H1 (cell line): ENCODE measurements at regions not wholly inside any gene's neighbourhood (a gene's known extent, or its start where the extent isn't known, plus 50 kb on each side); places are given as distances from the start of the nearest gene placed in this dataset.
A peak's percentile ranks its signal among the peaks of the same experiment; 100 is the strongest.

Source experiments
- CTCF ChIA-PET: fragments of 300-600 bp; sonication (Branson Sonifier 250); formaldehyde crosslinking; loops from one replicate; lab custom pipeline; 2021; ENCODE audit not compliant: partially characterized antibody; lab: Charles Lee
- POLR2A ChIA-PET: fragments of 300-600 bp; sonication (Branson Sonifier 250); formaldehyde crosslinking; loops from one replicate; lab custom pipeline; 2021; ENCODE audit warnings: inconsistent platforms; ENCODE audit not compliant: partially characterized antibody; lab: Charles Lee
- DNase-seq, 2 experiments: peaks; one replicate each; pipeline versions ENCODE4 v3.0.0 to v3.0.0-alpha.2; 2010 to 2022; ENCODE audit warnings: low spot score in 2 of 2, low read depth in 1 of 2, mixed read lengths in 1 of 2
- FAIRE-seq: peaks from 2 replicates; lab custom pipeline; 2011; peaks lifted over from hg19 to GRCh38; lab: Jason Lieb, UNC
- H2AFZ ChIP-seq: 2 replicates; pipeline ENCODE4 v1.8.1; 2012; ENCODE audit warnings: low read length, inconsistent platforms
- H2AK5ac ChIP-seq: 2 replicates; pipeline ENCODE4 v1.6.1; 2013; ENCODE audit warnings: low read depth, low read length
- H2BK120ac ChIP-seq: replicated peaks from 2 replicates; pipeline ENCODE3; 2013; ENCODE audit warnings: low read depth, low read length, inconsistent platforms
- H2BK12ac ChIP-seq: 2 replicates; pipeline ENCODE4 v1.6.1; 2013; ENCODE audit warnings: low read depth, low read length
- H2BK15ac ChIP-seq: 2 replicates; pipeline ENCODE4 v1.6.1; 2013; ENCODE audit warnings: low read length
- H2BK20ac ChIP-seq: 2 replicates; pipeline ENCODE4 v1.6.1; 2013; ENCODE audit warnings: low read length
- H2BK5ac ChIP-seq: 2 replicates; pipeline ENCODE4 v1.6.1; 2013; ENCODE audit warnings: low read depth, low read length
- H3K14ac ChIP-seq: 2 replicates; pipeline ENCODE4 v1.6.1; 2013; ENCODE audit warnings: inconsistent platforms; ENCODE audit not compliant: insufficient read length
- H3K18ac ChIP-seq: 2 replicates; pipeline ENCODE4 v1.6.1; 2013; ENCODE audit warnings: low read length; ENCODE audit errors: extremely low read depth
- H3K23ac ChIP-seq: 2 replicates; pipeline ENCODE4 v1.6.1; 2013; ENCODE audit warnings: inconsistent platforms; ENCODE audit not compliant: insufficient read length
- H3K23me2 ChIP-seq: 2 replicates; pipeline ENCODE4 v1.6.1; 2013; ENCODE audit warnings: low read depth, low read length
- H3K27ac ChIP-seq: 2 replicates; pipeline ENCODE4 v1.6.1; 2011; ENCODE audit warnings: low read depth, low read length, inconsistent platforms
- H3K27me3 ChIP-seq, 4 experiments: replicated peaks in 1 of 4; 1 replicate in 1 of 4; 2 replicates in 3 of 4; pipeline versions ENCODE4 v1.6.1 to v1.8.1; 2011 to 2013; ENCODE audit warnings: low read length in 3 of 4, mild to moderate bottlenecking in 3 of 4, inconsistent platforms in 2 of 4, mixed read lengths in 2 of 4, moderate library complexity in 1 of 4; ENCODE audit not compliant: control insufficient read depth in 3 of 4, insufficient read depth in 3 of 4; ENCODE audit errors: extremely low read depth in 1 of 4
- H3K36me3 ChIP-seq, 4 experiments: 2 replicates each; pipeline versions ENCODE4 v1.6.1 to v1.8.1; 2011 to 2013; ENCODE audit warnings: mild to moderate bottlenecking in 4 of 4, low read length in 3 of 4, moderate library complexity in 2 of 4, control low read depth in 1 of 4, inconsistent platforms in 1 of 4; ENCODE audit not compliant: insufficient read depth in 4 of 4, control insufficient read depth in 2 of 4
- H3K4ac ChIP-seq: replicated peaks from 2 replicates; pipeline ENCODE3; 2013; ENCODE audit warnings: low read length, low read depth, mixed read lengths, inconsistent platforms; ENCODE audit not compliant: insufficient read length
- H3K4me1 ChIP-seq, 4 experiments: replicated peaks in 1 of 4; 1 replicate in 1 of 4; 2 replicates in 3 of 4; pipeline versions ENCODE4 v1.6.1 to v1.8.1; 2011 to 2013; ENCODE audit warnings: low read length in 3 of 4, inconsistent platforms in 2 of 4, mixed read lengths in 1 of 4; ENCODE audit not compliant: insufficient read depth in 4 of 4, control insufficient read depth in 3 of 4
- H3K4me2 ChIP-seq, 2 experiments: 2 replicates each; pipeline versions ENCODE4 v1.6.1 to v1.8.1; 2011 to 2013; ENCODE audit warnings: low read depth in 2 of 2, low read length in 2 of 2, control low read depth in 1 of 2, inconsistent platforms in 1 of 2, mild to moderate bottlenecking in 1 of 2; ENCODE audit not compliant: insufficient read depth in 1 of 2
- H3K4me3 ChIP-seq, 4 experiments: fragments of 200-600, 300-600 bp in 1 of 4; sonication (generic), shearing (Covaris generic), sonication (Bioruptor Twin) in 1 of 4; 2 replicates each; pipeline versions ENCODE4 v1.5.1 to v1.8.1; 2011 to 2016; ENCODE audit warnings: low read length in 4 of 4, low read depth in 3 of 4, control low read depth in 2 of 4, inconsistent platforms in 2 of 4, mild to moderate bottlenecking in 2 of 4, mixed read lengths in 1 of 4, moderate library complexity in 1 of 4; ENCODE audit not compliant: insufficient read depth in 2 of 4; ENCODE audit errors: extremely low read depth in 1 of 4
- H3K56ac ChIP-seq: replicated peaks from 2 replicates; pipeline ENCODE3; 2013; ENCODE audit warnings: low read depth, mild to moderate bottlenecking, mixed read lengths, low read length, inconsistent platforms; ENCODE audit not compliant: insufficient read length
- H3K79me1 ChIP-seq: 2 replicates; pipeline ENCODE4 v1.6.1; 2013; ENCODE audit warnings: low read depth, low read length, control low read depth
- H3K79me2 ChIP-seq, 2 experiments: 2 replicates each; pipeline versions ENCODE4 v1.6.1 to v1.8.1; 2012 to 2013; ENCODE audit warnings: low read length in 2 of 2, mild to moderate bottlenecking in 2 of 2, inconsistent platforms in 1 of 2; ENCODE audit not compliant: insufficient read depth in 2 of 2, control insufficient read depth in 1 of 2
- H3K9ac ChIP-seq, 4 experiments: replicated peaks in 1 of 4; 1 replicate in 1 of 4; 2 replicates in 3 of 4; pipeline versions ENCODE4 v1.6.1 to v1.8.1; 2011 to 2013; ENCODE audit warnings: low read depth in 3 of 4, low read length in 3 of 4, control low read depth in 2 of 4, mild to moderate bottlenecking in 2 of 4, moderate library complexity in 2 of 4, inconsistent platforms in 1 of 4; ENCODE audit errors: extremely low read depth in 1 of 4
- H3K9me3 ChIP-seq, 2 experiments: 2 replicates each; pipeline versions ENCODE4 v1.6.1 to v1.8.1; 2012 to 2013; ENCODE audit warnings: mild to moderate bottlenecking in 2 of 2, moderate library complexity in 2 of 2, control low read depth in 1 of 2, inconsistent platforms in 1 of 2, low read depth in 1 of 2, low read length in 1 of 2, mixed read lengths in 1 of 2; ENCODE audit not compliant: insufficient read depth in 2 of 2
- H4K20me1 ChIP-seq, 2 experiments: replicated peaks in 1 of 2; 2 replicates each; pipeline versions ENCODE3 to v1.8.1; 2011 to 2013; ENCODE audit warnings: inconsistent platforms in 2 of 2, low read length in 2 of 2, mild to moderate bottlenecking in 1 of 2; ENCODE audit not compliant: insufficient read depth in 2 of 2, control insufficient read depth in 1 of 2
- H4K5ac ChIP-seq: 2 replicates; pipeline ENCODE4 v1.6.1; 2013; ENCODE audit warnings: low read length, low read depth, mixed read lengths, inconsistent platforms; ENCODE audit not compliant: insufficient read length
- H4K8ac ChIP-seq: 2 replicates; pipeline ENCODE4 v1.8.0; 2013; ENCODE audit warnings: mild to moderate bottlenecking, moderate library complexity, low read length, inconsistent platforms; ENCODE audit not compliant: insufficient read depth; ENCODE audit errors: extremely low read depth
- H4K91ac ChIP-seq: replicated peaks from 2 replicates; pipeline ENCODE3; 2013; ENCODE audit warnings: low read length, mixed read lengths, inconsistent platforms; ENCODE audit not compliant: insufficient read length
- CEBPB ChIP-seq: IDR thresholded peaks from 2 replicates; pipeline ENCODE4 v1.6.1; 2012; ENCODE audit warnings: low read depth, low read length
- CREB1 ChIP-seq: IDR thresholded peaks from 2 replicates; pipeline ENCODE4 v1.6.1; 2012; ENCODE audit warnings: inconsistent platforms
- GTF2F1 ChIP-seq: IDR thresholded peaks from 2 replicates; pipeline ENCODE4 v1.6.1; 2012; ENCODE audit warnings: low read depth, low read length, improper control_type of control experiment, borderline replicate concordance
- WGBS, 2 experiments: shearing (Covaris generic) in 1 of 2; methylation state at CpG; one replicate each; pipeline versions ENCODE4 v1.1.6 to v1.1.7; 2013 to 2015; ENCODE audit warnings: low lambda C conversion rate in 2 of 2, mixed read lengths in 2 of 2, inconsistent platforms in 1 of 2, low coverage in 1 of 2, missing lambda C conversion rate in 1 of 2; ENCODE audit not compliant: insufficient replicate concordance in 2 of 2, insufficient coverage in 1 of 2, insufficient read length in 1 of 2; ENCODE audit errors: extremely low coverage in 1 of 2, missing lambda C conversion rate in 1 of 2; 5-methylcytosine and 5-hydroxymethylcytosine counted together

DNA sequence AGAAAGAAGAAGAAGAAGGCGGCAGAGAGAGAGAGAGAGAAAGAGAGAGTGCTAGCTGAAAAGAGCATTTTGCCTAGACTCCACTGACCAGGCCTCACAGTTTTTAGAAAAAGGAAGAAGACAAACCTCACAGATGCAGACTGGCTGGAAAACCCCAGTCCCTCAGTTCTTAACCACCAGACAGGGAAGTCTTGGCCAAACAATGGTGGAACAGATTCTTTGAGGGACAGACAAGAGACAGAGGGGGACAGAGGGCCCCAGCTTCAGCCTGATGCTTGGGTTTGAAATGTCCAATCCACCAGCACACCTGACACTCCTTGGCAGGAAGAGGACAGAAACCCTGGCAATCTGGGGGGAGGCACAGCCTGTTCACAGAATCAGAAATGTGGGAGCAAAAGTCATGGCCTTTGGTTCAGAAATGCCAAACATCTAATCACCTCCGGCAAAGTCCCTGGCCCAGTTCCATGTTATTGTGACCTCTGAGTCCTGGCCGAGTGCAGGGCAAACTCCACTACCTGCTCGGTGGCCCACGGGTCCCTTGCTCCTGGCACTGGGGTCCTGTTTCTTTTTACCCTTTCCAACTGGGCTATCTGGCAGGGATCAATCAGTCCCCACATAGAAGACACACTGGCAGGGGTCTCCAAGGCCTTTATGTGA lies 235.2 kb downstream of the LY86 start:
- Histone ChIP-seq H3K9ac (no peak overlapping the region), H3K4me3 (no peak overlapping the region), H3K27ac (no peak overlapping the region), H3K14ac (no peak overlapping the region), H2BK5ac (no peak overlapping the region), H3K4me1 (peaks cover 2 to 16% (median 6%) of the 10 kb centered on the region in 4 experiments; a peak in 6 of 7 replicates), H3K18ac (no peak overlapping the region), H2AK5ac (no peak overlapping the region), H2BK120ac (no peak overlapping the region), H3K79me2 (no peaks in the 10 kb centered on the region), H3K4me2 (no peak overlapping the region), H3K9me3 (no peaks in the 10 kb centered on the region), H2BK12ac (no peak overlapping the region), H3K56ac (no peak overlapping the region), H2BK15ac (peak overlapping the region; percentile 40; the same call in 1 of the 2 replicates), H3K4ac (no peak overlapping the region), H2AFZ (no peak overlapping the region), H3K23me2 (peaks cover 4% of the 10 kb centered on the region; the same call in 1 of the 2 replicates), H4K20me1 (no peaks in the 10 kb centered on the region), H2BK20ac (no peak overlapping the region), H3K36me3 (no peaks in the 10 kb centered on the region), H3K23ac (no peak overlapping the region), H4K91ac (no peak overlapping the region), H3K79me1 (no peaks in the 10 kb centered on the region), H4K8ac (no peak overlapping the region), H3K27me3 (no peaks in the 10 kb centered on the region), H4K5ac (no peak overlapping the region)
- no peak for FAIRE-seq
- no peak for DNase-seq
- 85% methylated on average over 5 of the region's 5 CpGs; no CpG with 5 or more reads in 1 of the 2 experiments for WGBS, 2 experiments
- CTCF ChIA-PET, result interaction anchor here (1.3 kb wide), 2 partner anchors 64 to 283 kb away, joined by 3 read pairs; no protein-coding TSS in a partner anchor
- POLR2A ChIA-PET, result no interaction called here
- TF ChIP-seq GTF2F1 (no peak), CREB1 (no peak), CEBPB (no peak)
